HCT116 (cell line): ENCODE measurements at regions not wholly inside any gene's neighbourhood (a gene's known extent, or its start where the extent isn't known, plus 50 kb on each side); places are given as distances from the start of the nearest gene placed in this dataset.

Experiments
- ATAC-seq: fragments of 200-7000 bp; cut with Tn5 transposase; 2 replicates; pipeline ENCODE4 v1.9.1; 2020; ENCODE audit warnings: mild to moderate bottlenecking, moderate library complexity
- BruUV-seq: library from RNA; stranded (reverse); fragments of 400-500 nt; replicated peaks from 2 replicates; lab custom pipeline; 2021; lab: Mats Ljungman, UMichigan
- CTCF ChIA-PET: fragments of 300-600 bp; sonication (Branson Sonifier 250); formaldehyde crosslinking; loops from one replicate; lab custom pipeline; 2021; ENCODE audit warnings: antibody characterized with exemption; lab: Charles Lee
- POLR2A ChIA-PET: fragments of 300-600, 350-600 bp; sonication (Branson Sonifier 250); formaldehyde crosslinking; loops from one replicate; lab custom pipeline; 2021; ENCODE audit warnings: antibody characterized with exemption; lab: Charles Lee
- RAD21 ChIA-PET, 2 experiments: fragments of 300-600 bp; sonication (Branson Sonifier 250); formaldehyde crosslinking; loops; one replicate each; lab custom pipeline; 2023; ENCODE audit warnings: low total read pairs in 2 of 2; ENCODE audit not compliant: uncharacterized antibody in 2 of 2, unreplicated experiment in 2 of 2, low non-redundant PET in 1 of 2; lab: Charles Lee
- DNase-seq: peaks from one replicate; pipeline ENCODE4 v3.0.0-alpha.2; 2010; ENCODE audit warnings: low read depth, low spot score
- H2AFZ ChIP-seq: fragments of 200-600 bp; shearing (Covaris generic), sonication (generic); 2 replicates; pipeline ENCODE4 v1.6.1; 2017; ENCODE audit warnings: low read depth, mixed run types, mixed read lengths, antibody characterized with exemption, low read length; ENCODE audit not compliant: poor library complexity, severe bottlenecking
- H3K27ac ChIP-seq: 2 replicates; pipeline ENCODE4 v1.5.1; 2012; ENCODE audit warnings: low read depth, low read length
- H3K27me3 ChIP-seq: fragments of 200-600 bp; sonication (generic); 2 replicates; pipeline ENCODE4 v1.6.1; 2016; ENCODE audit warnings: mixed run types, low read length, mixed read lengths; ENCODE audit not compliant: insufficient read depth
- H3K36me3 ChIP-seq, 2 experiments: fragments of 200-500 bp in 1 of 2; fragments of 200-600 bp in 1 of 2; sonication (Bioruptor generic) in 1 of 2; sonication (generic) in 1 of 2; 2 replicates each; pipeline versions ENCODE4 v1.5.1 to v1.6.1; 2014 to 2016; ENCODE audit warnings: low read length in 2 of 2, inconsistent platforms in 1 of 2, mixed read lengths in 1 of 2, mixed run types in 1 of 2; ENCODE audit not compliant: insufficient read depth in 2 of 2, control insufficient read depth in 1 of 2
- H3K4me1 ChIP-seq, 2 experiments: fragments of 200-600 bp in 1 of 2; sonication (generic) in 1 of 2; 2 replicates each; pipeline versions ENCODE4 v1.5.1 to v1.6.1; 2012 to 2017; ENCODE audit warnings: low read length in 2 of 2, inconsistent platforms in 1 of 2, mild to moderate bottlenecking in 1 of 2, mixed read lengths in 1 of 2, mixed run types in 1 of 2, moderate library complexity in 1 of 2; ENCODE audit not compliant: insufficient read depth in 2 of 2, control insufficient read depth in 1 of 2
- H3K4me2 ChIP-seq: fragments of 200-600 bp; sonication (generic); 2 replicates; pipeline ENCODE4 v1.6.1; 2017; ENCODE audit warnings: mixed run types, low read length, mixed read lengths
- H3K4me3 ChIP-seq, 2 experiments: fragments of 200-600 bp in 1 of 2; sonication (generic) in 1 of 2; replicated peaks in 1 of 2; 2 replicates each; pipeline ENCODE4 v1.5.1; 2011 to 2016; ENCODE audit warnings: low read length in 2 of 2, control low read depth in 1 of 2, low read depth in 1 of 2, mild to moderate bottlenecking in 1 of 2, mixed read lengths in 1 of 2, mixed run types in 1 of 2
- H3K79me2 ChIP-seq: fragments of 200-600 bp; sonication (generic); 2 replicates; pipeline ENCODE4 v1.6.1; 2017; ENCODE audit warnings: mild to moderate bottlenecking, mixed run types, low read length, moderate library complexity, mixed read lengths; ENCODE audit not compliant: insufficient read depth
- H3K9ac ChIP-seq: fragments of 200-600 bp; sonication (generic); 2 replicates; pipeline ENCODE4 v1.6.1; 2016; ENCODE audit warnings: low read length, mixed read lengths
- H3K9me2 ChIP-seq: fragments of 200-600 bp; sonication (generic), shearing (Covaris generic); 2 replicates; pipeline ENCODE4 v1.6.1; 2017; ENCODE audit warnings: mixed run types, mild to moderate bottlenecking, moderate library complexity; ENCODE audit not compliant: insufficient read depth
- H3K9me3 ChIP-seq, 2 experiments: fragments of 200-500 bp in 1 of 2; fragments of 200-600 bp in 1 of 2; sonication (Bioruptor generic) in 1 of 2; sonication (generic) in 1 of 2; 2 replicates each; pipeline ENCODE4 v1.6.1; 2014 to 2017; ENCODE audit warnings: low read length in 2 of 2, mixed read lengths in 2 of 2, inconsistent platforms in 1 of 2, low read depth in 1 of 2, mild to moderate bottlenecking in 1 of 2, mixed run types in 1 of 2, moderate library complexity in 1 of 2; ENCODE audit not compliant: control insufficient read depth in 1 of 2, insufficient read depth in 1 of 2
- H4K20me1 ChIP-seq: fragments of 200-600 bp; sonication (generic), shearing (Covaris generic); 2 replicates; pipeline ENCODE4 v1.6.1; 2017; ENCODE audit warnings: mixed run types, mild to moderate bottlenecking, moderate library complexity; ENCODE audit not compliant: insufficient read depth
- CBX3 ChIP-seq: IDR thresholded peaks from 2 replicates; pipeline ENCODE4 v1.6.1; 2012; ENCODE audit warnings: low read depth
- CEBPB ChIP-seq: IDR thresholded peaks from 2 replicates; pipeline ENCODE4 v1.6.1; 2012; ENCODE audit warnings: low read depth
- ELF1 ChIP-seq: IDR thresholded peaks from 2 replicates; pipeline ENCODE4 v1.6.1; 2012; ENCODE audit warnings: low read depth, borderline replicate concordance
- EZH2 ChIP-seq: fragments of 200-600 bp; sonication (generic); IDR thresholded peaks from 2 replicates; pipeline ENCODE4 v1.6.1; 2017; ENCODE audit warnings: antibody characterized with exemption, mixed run types
- FOSL1 ChIP-seq: IDR thresholded peaks from 2 replicates; pipeline ENCODE4 v1.6.1; 2012; ENCODE audit warnings: low read depth
- JUND ChIP-seq: IDR thresholded peaks from 2 replicates; pipeline ENCODE4 v1.6.1; 2012
- POLR2AphosphoS5 ChIP-seq: IDR thresholded peaks from 2 replicates; pipeline ENCODE4 v1.6.1; 2011; ENCODE audit warnings: mild to moderate bottlenecking, low read depth, low read length, moderate library complexity
- RAD21 ChIP-seq: IDR thresholded peaks from 2 replicates; pipeline ENCODE4 v1.6.1; 2012; ENCODE audit warnings: low read depth, mild to moderate bottlenecking
- REST ChIP-seq: IDR thresholded peaks from 2 replicates; pipeline ENCODE4 v1.6.1; 2012; ENCODE audit warnings: low read depth
- SP1 ChIP-seq: IDR thresholded peaks from 2 replicates; pipeline ENCODE4 v1.6.1; 2012; ENCODE audit warnings: low read depth
- SRF ChIP-seq: IDR thresholded peaks from 2 replicates; pipeline ENCODE4 v1.6.1; 2012; ENCODE audit warnings: low read depth
- ZFX ChIP-seq: fragments of 450-650 bp; IDR thresholded peaks from 2 replicates; pipeline ENCODE4 v1.6.1; 2017
- intact Hi-C: fragments of 100-400 bp; cut with micrococcal nuclease; formaldehyde crosslinking; loops from 2 replicates; pipeline ENCODE4 v1.10.0; 2022

GRCh38 chr20:53713328-53714056 lies 119.9 kb upstream of the ZNF217 start:
- DNase-seq (no peak), ATAC-seq (no peak)
- Histone ChIP-seq H3K9me3 (no peaks in the 10 kb centered on the region), H3K27ac (no peak overlapping the region), H3K9ac (no peak overlapping the region), H3K36me3 (no peaks in the 10 kb centered on the region), H3K4me3 (no peak overlapping the region), H3K27me3 (no peaks in the 10 kb centered on the region), H3K79me2 (no peaks in the 10 kb centered on the region), H4K20me1 (no peaks in the 10 kb centered on the region), H3K9me2 (no peaks in the 10 kb centered on the region), H3K4me1 (peaks cover 0 to 6% of the 10 kb centered on the region in 2 experiments; a peak in 2 of 4 replicates), H2AFZ (no peak overlapping the region), H3K4me2 (no peak overlapping the region)
- ChIA-PET CTCF (no interaction called here), POLR2A (no interaction called here), RAD21 (no interaction called here)
- intact Hi-C loops: no loop called here
- no TSS peak for BruUV-seq
- TF ChIP-seq POLR2AphosphoS5 (no peak), SP1 (no peak), SRF (no peak), ZFX (no peak), CBX3 (no peak), EZH2 (no peak)

- Histone ChIP-seq H3K79me2 (no peaks in the 10 kb centered on the region), H3K9me2 (no peaks in the 10 kb centered on the region), H3K36me3 (no peaks in the 10 kb centered on the region), H3K27me3 (no peaks in the 10 kb centered on the region), H3K9me3 (no peaks in the 10 kb centered on the region), H3K4me2 (no peak overlapping the region), H3K27ac (no peak overlapping the region), H3K4me1 (peaks cover 0 to 14% of the 10 kb centered on the region in 2 experiments; a peak in 2 of 4 replicates), H4K20me1 (no peaks in the 10 kb centered on the region), H3K4me3 (no peak overlapping the region), H3K9ac (no peak overlapping the region), H2AFZ (no peak overlapping the region)
- no peak for DNase-seq
- ChIA-PET RAD21 (no interaction called here), CTCF (no interaction called here), POLR2A (no interaction called here)
- no peak for TF ChIP-seq REST
- TF ChIP-seq RAD21: no peak
- no peak for TF ChIP-seq SRF
- TF ChIP-seq FOSL1: no peak
- no peak for TF ChIP-seq JUND
- no peak for TF ChIP-seq CBX3
- no peak for TF ChIP-seq EZH2
- TF ChIP-seq SP1: no peak
- TF ChIP-seq CEBPB: no peak
- no peak for TF ChIP-seq ELF1
- no peak for ATAC-seq
- no TSS peak for BruUV-seq
- intact Hi-C loops: no loop called here
Observed at GRCh38 chr20:53712212-53712977, 118.8 kb upstream of the ZNF217 start.
